Activated T-cell treated with anti-CD3 and anti-CD28 coated beads, Interleukin-2, amount 50 U/mL, for 24 hours (primary cell): ENCODE measurements at regions not wholly inside any gene's neighbourhood (a gene's known extent, or its start where the extent isn't known, plus 50 kb on each side); places are given as distances from the start of the nearest gene placed in this dataset.

Experiments
- DNase-seq: peaks from one replicate; pipeline ENCODE4 v3.0.0-alpha.2; 2020
- H3K27ac Mint-ChIP-seq: 2 replicates; pipeline ENCODE4 v1.8.0; 2020; ENCODE audit warnings: mild to moderate bottlenecking, mixed read lengths
- H3K27me3 Mint-ChIP-seq: 2 replicates; pipeline ENCODE4 v1.8.0; 2020; ENCODE audit warnings: mixed read lengths
- H3K36me3 Mint-ChIP-seq: 2 replicates; pipeline ENCODE4 v1.8.0; 2020; ENCODE audit warnings: low read depth, mixed read lengths
- H3K4me1 Mint-ChIP-seq: 2 replicates; pipeline ENCODE4 v1.8.0; 2020; ENCODE audit warnings: low read depth, mixed read lengths
- H3K4me3 Mint-ChIP-seq: 2 replicates; pipeline ENCODE4 v1.8.0; 2020; ENCODE audit warnings: mild to moderate bottlenecking, moderate library complexity, mixed read lengths
- H3K9me3 Mint-ChIP-seq: 2 replicates; pipeline ENCODE4 v1.8.0; 2020; ENCODE audit warnings: mixed read lengths

DNA sequence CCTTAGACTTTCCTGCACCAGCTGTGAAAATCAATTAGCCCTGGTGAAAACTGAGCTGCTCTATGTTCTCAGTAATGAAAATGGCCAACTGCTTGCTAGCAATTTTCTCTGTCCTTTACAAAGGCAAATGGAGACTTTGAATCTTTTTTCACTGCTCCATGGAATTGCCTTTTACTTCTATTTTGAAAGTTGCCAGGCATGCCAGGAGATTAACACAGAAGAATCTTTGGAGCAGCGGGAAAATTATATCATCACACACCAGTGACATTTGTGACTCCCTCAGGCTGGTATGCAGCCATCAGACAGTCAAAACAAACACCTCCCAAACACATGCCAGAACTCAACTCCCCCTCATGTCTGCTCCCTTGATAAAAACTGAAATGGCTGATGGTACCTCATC is 872.0 kb upstream of the FLRT2 start:
- Mint-ChIP-seq H3K27ac (no peak overlapping the region), H3K4me3 (no peak overlapping the region), H3K9me3 (peaks cover 34% of the 10 kb centered on the region), H3K27me3 (no peaks in the 10 kb centered on the region), H3K36me3 (no peaks in the 10 kb centered on the region), H3K4me1 (no peaks in the 10 kb centered on the region)
- DNase-seq, result no peak

- Mint-ChIP-seq H3K27me3 (no peaks in the 10 kb centered on the region), H3K27ac (no peak overlapping the region), H3K4me1 (no peaks in the 10 kb centered on the region), H3K9me3 (peaks cover 4% of the 10 kb centered on the region), H3K36me3 (no peaks in the 10 kb centered on the region), H3K4me3 (no peak overlapping the region)
- DNase-seq, result no peak
These were observed 859.1 kb upstream of the FLRT2 start for GRCh38 chr14:84670796-84671195.

DNA sequence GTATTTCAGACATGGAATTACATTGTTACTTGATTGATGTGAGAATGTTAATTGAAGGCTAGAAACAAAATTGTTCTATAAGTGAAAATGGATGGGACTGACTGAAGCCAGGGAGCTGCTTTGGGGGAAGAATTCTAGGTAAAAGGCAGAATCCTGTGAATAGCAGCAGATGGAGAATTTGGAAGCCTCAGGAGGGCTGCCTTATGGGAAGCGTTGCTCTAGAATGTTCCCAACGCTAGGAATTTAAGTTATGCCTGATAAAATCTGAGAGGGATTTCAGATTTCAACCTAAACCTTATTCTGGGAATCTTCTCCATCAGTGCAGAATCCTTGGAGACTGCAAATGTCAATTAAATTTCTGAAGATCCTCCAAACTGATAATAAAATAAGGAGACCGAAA is 858.2 kb upstream of the FLRT2 start:
- Mint-ChIP-seq H3K27me3 (no peaks in the 10 kb centered on the region), H3K9me3 (peaks cover 4% of the 10 kb centered on the region), H3K4me3 (no peak overlapping the region), H3K36me3 (no peaks in the 10 kb centered on the region), H3K4me1 (no peaks in the 10 kb centered on the region), H3K27ac (no peak overlapping the region)
- no peak for DNase-seq

DNA sequence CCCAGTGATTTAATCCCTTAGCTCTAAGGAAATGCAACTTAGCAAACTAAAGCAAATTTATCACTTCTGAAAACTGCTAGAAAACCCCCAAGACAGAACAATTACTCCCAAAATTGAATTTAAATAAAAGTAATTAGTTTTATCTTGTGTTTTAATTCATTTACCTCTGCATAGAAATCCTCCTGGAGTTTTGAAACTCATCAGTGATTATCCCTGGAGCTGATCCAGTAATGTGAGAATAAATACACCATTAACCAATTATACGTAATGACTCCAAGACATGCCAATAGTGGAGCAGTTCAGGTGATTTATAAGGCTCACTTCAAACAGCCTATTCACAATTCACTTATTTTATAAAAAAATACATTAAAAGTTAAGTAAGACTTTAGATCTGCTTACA is 855.3 kb upstream of the FLRT2 start:
- no peak overlapping the region for H3K27ac Mint-ChIP-seq
- no peaks in the 10 kb centered on the region for H3K36me3 Mint-ChIP-seq
- no peak overlapping the region for H3K4me3 Mint-ChIP-seq
- no peaks in the 10 kb centered on the region for H3K4me1 Mint-ChIP-seq
- H3K9me3 Mint-ChIP-seq, result peaks cover 14% of the 10 kb centered on the region
- DNase-seq, result no peak
- H3K27me3 Mint-ChIP-seq, result no peaks in the 10 kb centered on the region

GRCh38 chr14:84686550-84686949 is 843.4 kb upstream of the FLRT2 start:
- Mint-ChIP-seq H3K27me3 (no peaks in the 10 kb centered on the region), H3K36me3 (no peaks in the 10 kb centered on the region), H3K27ac (no peak overlapping the region), H3K9me3 (peaks cover 17% of the 10 kb centered on the region), H3K4me1 (no peaks in the 10 kb centered on the region), H3K4me3 (no peak overlapping the region)
- DNase-seq, result no peak

DNA sequence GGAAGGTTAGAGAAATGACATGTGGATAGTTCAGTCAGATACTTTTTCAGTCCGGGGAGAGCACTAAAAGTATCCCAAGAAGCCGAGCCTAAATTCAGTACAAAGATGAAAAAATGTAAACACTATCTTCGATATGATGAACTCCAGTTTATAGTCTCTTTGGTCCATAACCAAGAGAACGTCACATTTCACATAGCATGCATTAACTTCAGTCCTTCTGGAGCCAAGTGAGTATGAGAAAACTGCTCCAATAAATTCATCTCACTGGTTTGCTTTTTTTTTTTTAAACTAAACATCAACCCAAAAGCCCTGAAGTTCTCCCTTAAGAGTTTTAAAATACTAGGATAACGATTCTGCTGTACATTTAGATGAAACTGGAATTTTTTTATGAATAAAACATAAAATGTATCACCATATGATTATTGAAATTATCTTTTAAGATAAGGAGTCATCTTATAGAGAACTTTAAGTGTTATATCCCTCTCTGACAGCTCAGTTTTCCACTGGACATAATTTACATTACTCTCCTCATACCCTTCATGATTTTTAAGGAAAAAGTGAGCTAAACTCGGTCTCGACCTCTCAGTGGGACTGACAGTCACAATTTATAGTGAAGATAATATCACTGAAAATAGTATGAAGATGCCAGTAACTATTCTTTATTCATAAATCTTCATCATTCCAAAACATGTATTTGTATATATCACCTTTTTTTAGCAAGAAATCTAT is 841.5 kb upstream of the FLRT2 start:
- Mint-ChIP-seq H3K4me3 (no peak overlapping the region), H3K27me3 (no peaks in the 10 kb centered on the region), H3K27ac (no peak overlapping the region), H3K4me1 (no peaks in the 10 kb centered on the region), H3K9me3 (peaks cover 11% of the 10 kb centered on the region), H3K36me3 (no peaks in the 10 kb centered on the region)
- DNase-seq, result no peak

GRCh38 chr14:84694161-84694560 is 835.8 kb upstream of the FLRT2 start:
- no peak overlapping the region for H3K4me3 Mint-ChIP-seq
- H3K27ac Mint-ChIP-seq, result no peak overlapping the region
- H3K4me1 Mint-ChIP-seq, result no peaks in the 10 kb centered on the region
- H3K27me3 Mint-ChIP-seq, result no peaks in the 10 kb centered on the region
- no peak for DNase-seq
- H3K36me3 Mint-ChIP-seq, result no peaks in the 10 kb centered on the region
- peaks cover 12% of the 10 kb centered on the region for H3K9me3 Mint-ChIP-seq

- Mint-ChIP-seq H3K36me3 (no peaks in the 10 kb centered on the region), H3K27ac (no peak overlapping the region), H3K27me3 (no peaks in the 10 kb centered on the region), H3K4me3 (no peak overlapping the region), H3K4me1 (no peaks in the 10 kb centered on the region), H3K9me3 (peaks cover 14% of the 10 kb centered on the region)
- no peak for DNase-seq
These were observed 825.3 kb upstream of the FLRT2 start for GRCh38 chr14:84704601-84705000.

- Mint-ChIP-seq H3K27me3 (no peaks in the 10 kb centered on the region), H3K4me1 (no peaks in the 10 kb centered on the region), H3K4me3 (no peak overlapping the region), H3K9me3 (peaks cover 11% of the 10 kb centered on the region), H3K27ac (no peak overlapping the region), H3K36me3 (no peaks in the 10 kb centered on the region)
- DNase-seq, result no peak
These were observed 822.1 kb upstream of the FLRT2 start for GRCh38 chr14:84707830-84708229.

GRCh38 chr14:84708865-84709264 is 821.1 kb upstream of the FLRT2 start:
- Mint-ChIP-seq H3K27ac (no peak overlapping the region), H3K4me1 (no peaks in the 10 kb centered on the region), H3K36me3 (no peaks in the 10 kb centered on the region), H3K27me3 (no peaks in the 10 kb centered on the region), H3K9me3 (peaks cover 12% of the 10 kb centered on the region), H3K4me3 (no peak overlapping the region)
- no peak for DNase-seq

DNA sequence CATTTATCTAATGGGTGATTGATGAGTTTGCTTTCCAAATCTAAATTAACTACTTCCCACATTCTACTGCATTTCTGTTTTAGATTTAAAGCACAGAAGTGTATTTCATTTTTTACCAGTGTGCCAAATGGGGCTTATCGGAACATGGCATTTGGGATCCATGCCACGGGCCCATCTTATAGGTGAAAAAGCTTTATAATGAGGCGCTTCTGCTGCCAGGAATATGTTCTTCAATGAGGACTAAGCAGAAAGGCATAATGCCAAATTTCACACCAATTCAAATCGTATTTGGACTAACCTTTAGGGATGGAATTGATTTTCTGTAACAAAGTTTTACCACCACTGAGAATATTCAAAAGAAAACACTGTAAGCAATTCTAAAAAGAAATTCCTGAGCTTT is 803.5 kb upstream of the FLRT2 start:
- no peaks in the 10 kb centered on the region for H3K36me3 Mint-ChIP-seq
- H3K4me3 Mint-ChIP-seq, result no peak overlapping the region
- no peaks in the 10 kb centered on the region for H3K4me1 Mint-ChIP-seq
- DNase-seq, result no peak
- no peak overlapping the region for H3K27ac Mint-ChIP-seq
- no peaks in the 10 kb centered on the region for H3K27me3 Mint-ChIP-seq
- H3K9me3 Mint-ChIP-seq, result peaks cover 33% of the 10 kb centered on the region

- Mint-ChIP-seq H3K36me3 (no peaks in the 10 kb centered on the region), H3K27ac (no peak overlapping the region), H3K4me3 (no peak overlapping the region), H3K4me1 (no peaks in the 10 kb centered on the region), H3K27me3 (no peaks in the 10 kb centered on the region), H3K9me3 (peaks cover 16% of the 10 kb centered on the region)
- DNase-seq, result no peak
These were observed 780.6 kb upstream of the FLRT2 start for GRCh38 chr14:84749191-84749955.

- H3K27ac Mint-ChIP-seq, result no peak overlapping the region
- H3K4me1 Mint-ChIP-seq, result no peaks in the 10 kb centered on the region
- H3K36me3 Mint-ChIP-seq, result no peaks in the 10 kb centered on the region
- no peak overlapping the region for H3K4me3 Mint-ChIP-seq
- no peak for DNase-seq
- H3K27me3 Mint-ChIP-seq, result no peaks in the 10 kb centered on the region
- peaks cover 20% of the 10 kb centered on the region for H3K9me3 Mint-ChIP-seq
These were observed 779.7 kb upstream of the FLRT2 start for GRCh38 chr14:84750284-84750683.

GRCh38 chr14:84750763-84751554 is 779.0 kb upstream of the FLRT2 start:
- no peak overlapping the region for H3K27ac Mint-ChIP-seq
- no peak overlapping the region for H3K4me3 Mint-ChIP-seq
- no peaks in the 10 kb centered on the region for H3K27me3 Mint-ChIP-seq
- no peak for DNase-seq
- H3K4me1 Mint-ChIP-seq, result no peaks in the 10 kb centered on the region
- H3K36me3 Mint-ChIP-seq, result no peaks in the 10 kb centered on the region
- peaks cover 25% of the 10 kb centered on the region for H3K9me3 Mint-ChIP-seq

DNA sequence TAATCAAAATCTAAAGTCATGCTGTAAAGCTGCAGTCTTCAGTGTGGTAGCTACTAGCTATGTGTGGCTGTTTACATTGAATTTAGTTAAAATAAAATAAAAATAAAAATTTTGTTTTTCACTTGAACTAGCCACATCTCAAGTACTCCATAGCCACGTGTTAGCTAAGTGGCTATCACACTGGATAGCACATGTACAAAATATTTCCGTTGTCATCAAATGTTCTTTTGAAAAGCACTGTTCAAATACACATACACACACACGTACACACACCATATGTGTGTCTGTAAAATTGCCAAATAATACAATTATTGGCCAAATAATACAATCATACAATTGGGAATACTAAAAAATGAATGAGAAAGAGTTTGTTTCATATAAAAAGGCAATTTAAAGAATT is 778.2 kb upstream of the FLRT2 start:
- H3K27ac Mint-ChIP-seq, result no peak overlapping the region
- no peak overlapping the region for H3K4me3 Mint-ChIP-seq
- H3K9me3 Mint-ChIP-seq, result peaks cover 23% of the 10 kb centered on the region

More for the DNA sequence above, 778.2 kb upstream of the FLRT2 start:
- Mint-ChIP-seq H3K27me3 (no peaks in the 10 kb centered on the region), H3K36me3 (no peaks in the 10 kb centered on the region), H3K4me1 (no peaks in the 10 kb centered on the region)
- no peak for DNase-seq
